IMR-90 (cell line): ENCODE measurements at regions not wholly inside any gene's neighbourhood (a gene's known extent, or its start where the extent isn't known, plus 50 kb on each side); places are given as distances from the start of the nearest gene placed in this dataset.
A peak's percentile ranks its signal among the peaks of the same experiment; 100 is the strongest.

Experiments used
- ATAC-seq: fragments of 200-7000 bp; cut with Tn5 transposase; 2 replicates; pipeline ENCODE4 v1.9.1; 2020; ENCODE audit warnings: low read depth, mild to moderate bottlenecking, moderate library complexity
- BruUV-seq: library from RNA; stranded (reverse); fragments of 400-500 nt; replicated peaks from 2 replicates; lab custom pipeline; 2021; lab: Mats Ljungman, UMichigan
- CTCF ChIA-PET: fragments of 300-600 bp; formaldehyde crosslinking; extraction: SDS; loops from one replicate; lab custom pipeline; 2021; ENCODE audit warnings: antibody characterized with exemption; lab: Yijun Ruan, JAX
- POLR2A ChIA-PET: fragments of 300-600 bp; sonication (Branson Sonifier 250); formaldehyde crosslinking; loops from one replicate; lab custom pipeline; 2022; ENCODE audit warnings: antibody characterized with exemption; ENCODE audit not compliant: unreplicated experiment; lab: Charles Lee
- DNase-seq: peaks from one replicate; pipeline ENCODE4 v3.0.0; 2013
- H2AFZ ChIP-seq: replicated peaks from 2 replicates; pipeline ENCODE3; 2013; ENCODE audit warnings: low read length, mild to moderate bottlenecking; ENCODE audit not compliant: poor library complexity
- H2AK5ac ChIP-seq: 2 replicates; pipeline ENCODE4 v1.6.1; 2013; ENCODE audit warnings: low read depth, low read length, inconsistent platforms
- H2AK9ac ChIP-seq: replicated peaks from 2 replicates; pipeline ENCODE3; 2013; ENCODE audit warnings: mild to moderate bottlenecking, low read depth, low read length, moderate library complexity; ENCODE audit not compliant: poor library complexity
- H2BK120ac ChIP-seq: 2 replicates; pipeline ENCODE4 v1.6.1; 2013; ENCODE audit warnings: low read depth, low read length, inconsistent platforms
- H2BK15ac ChIP-seq: 3 replicates; pipeline ENCODE4 v1.6.1; 2013; ENCODE audit warnings: low read depth, low read length, inconsistent platforms
- H2BK20ac ChIP-seq: 2 replicates; pipeline ENCODE4 v1.6.1; 2013; ENCODE audit warnings: low read depth, mild to moderate bottlenecking, inconsistent platforms, low read length, moderate library complexity
- H2BK5ac ChIP-seq: 2 replicates; pipeline ENCODE4 v1.6.1; 2013; ENCODE audit warnings: mild to moderate bottlenecking, low read depth, low read length, inconsistent platforms; ENCODE audit not compliant: poor library complexity, severe bottlenecking
- H3K14ac ChIP-seq: replicated peaks from 2 replicates; pipeline ENCODE4 v1.6.1; 2013; ENCODE audit warnings: low read depth, low read length, inconsistent platforms
- H3K18ac ChIP-seq: 2 replicates; pipeline ENCODE4 v1.6.1; 2013; ENCODE audit warnings: low read depth, low read length, control low read depth
- H3K23ac ChIP-seq: 2 replicates; pipeline ENCODE4 v1.6.1; 2013; ENCODE audit warnings: low read depth, low read length, inconsistent platforms
- H3K27ac ChIP-seq: 2 replicates; pipeline ENCODE4 v1.5.1; 2013; ENCODE audit warnings: mild to moderate bottlenecking, control low read depth, low read length; ENCODE audit not compliant: insufficient read depth
- H3K27me3 ChIP-seq: 2 replicates; pipeline ENCODE4 v1.6.1; 2013; ENCODE audit warnings: low read length; ENCODE audit not compliant: control insufficient read depth, insufficient read depth
- H3K36me3 ChIP-seq: 2 replicates; pipeline ENCODE4 v1.6.1; 2013; ENCODE audit warnings: low read length, mixed read lengths; ENCODE audit not compliant: control insufficient read depth, insufficient read depth
- H3K4ac ChIP-seq: 2 replicates; pipeline ENCODE4 v1.6.1; 2013; ENCODE audit warnings: low read depth, low read length, inconsistent platforms
- H3K4me1 ChIP-seq: 2 replicates; pipeline ENCODE4 v1.6.1; 2013; ENCODE audit warnings: low read length, mixed read lengths; ENCODE audit not compliant: control insufficient read depth, insufficient read depth
- H3K4me2 ChIP-seq: 2 replicates; pipeline ENCODE4 v1.6.1; 2013; ENCODE audit warnings: low read depth, mild to moderate bottlenecking, control low read depth, low read length, moderate library complexity
- H3K4me3 ChIP-seq: 2 replicates; pipeline ENCODE4 v1.5.1; 2013; ENCODE audit warnings: low read depth, mild to moderate bottlenecking, control low read depth, low read length, moderate library complexity; ENCODE audit not compliant: insufficient read depth
- H3K56ac ChIP-seq: 2 replicates; pipeline ENCODE4 v1.6.1; 2013; ENCODE audit warnings: low read length, inconsistent platforms; ENCODE audit not compliant: insufficient read depth; ENCODE audit errors: extremely low read depth
- H3K79me1 ChIP-seq, 2 experiments: 2 replicates each; pipeline ENCODE4 v1.6.1; 2013; ENCODE audit warnings: low read length in 2 of 2, inconsistent platforms in 1 of 2, low read depth in 1 of 2
- H3K9ac ChIP-seq: 2 replicates; pipeline ENCODE4 v1.6.1; 2013; ENCODE audit warnings: low read depth, low read length, control low read depth
- H3K9me1 ChIP-seq: 2 replicates; pipeline ENCODE4 v1.6.1; 2013; ENCODE audit warnings: low read length, inconsistent platforms; ENCODE audit not compliant: insufficient read depth
- H3K9me3 ChIP-seq: 2 replicates; pipeline ENCODE4 v1.6.1; 2013; ENCODE audit warnings: low read length; ENCODE audit not compliant: control insufficient read depth, insufficient read depth
- H4K20me1 ChIP-seq: 2 replicates; pipeline ENCODE4 v1.6.1; 2013; ENCODE audit warnings: low read length, inconsistent platforms; ENCODE audit not compliant: insufficient read depth
- H4K5ac ChIP-seq: 2 replicates; pipeline ENCODE4 v1.6.1; 2013; ENCODE audit warnings: mild to moderate bottlenecking, low read depth, low read length, control low read depth
- H4K8ac ChIP-seq, 2 experiments: 2 replicates each; pipeline ENCODE4 v1.6.1; 2013; ENCODE audit warnings: low read depth in 2 of 2, low read length in 2 of 2, control low read depth in 1 of 2, inconsistent platforms in 1 of 2
- H4K91ac ChIP-seq: 2 replicates; pipeline ENCODE4 v1.6.1; 2013; ENCODE audit warnings: low read depth, low read length, inconsistent platforms; ENCODE audit not compliant: insufficient read depth
- MAFK ChIP-seq: IDR thresholded peaks from 2 replicates; pipeline ENCODE4 v1.6.1; 2012; ENCODE audit warnings: low read depth, low read length, improper control_type of control experiment
- MXI1 ChIP-seq: IDR thresholded peaks from 2 replicates; pipeline ENCODE4 v1.6.1; 2012; ENCODE audit warnings: low read depth, mild to moderate bottlenecking, low read length, moderate library complexity, borderline replicate concordance
- NFE2L2 ChIP-seq: fragments of 150-350 bp; IDR thresholded peaks from 2 replicates; pipeline ENCODE4 v1.6.1; 2016; ENCODE audit warnings: low read depth, mild to moderate bottlenecking, low read length
- POLR2A ChIP-seq: IDR thresholded peaks from 2 replicates; pipeline ENCODE4 v1.6.1; 2012; ENCODE audit warnings: mild to moderate bottlenecking, low read depth, low read length
- RFX5 ChIP-seq: IDR thresholded peaks from 2 replicates; pipeline ENCODE4 v1.8.0; 2012; ENCODE audit warnings: low read depth, mild to moderate bottlenecking, low read length, moderate library complexity
- SMC3 ChIP-seq: fragments of 150-350 bp; IDR thresholded peaks from 2 replicates; pipeline ENCODE4 v1.6.1; 2016; ENCODE audit warnings: low read depth, mild to moderate bottlenecking, antibody characterized with exemption, low read length, moderate library complexity
- WGBS, 2 experiments: methylation state at CpG; one replicate each; pipeline versions ENCODE4 v1.1.5 to v1.1.7; 2013; ENCODE audit warnings: missing lambda C conversion rate in 2 of 2; ENCODE audit not compliant: insufficient read length in 1 of 2; ENCODE audit errors: extremely low coverage in 2 of 2; 5-methylcytosine and 5-hydroxymethylcytosine counted together
- dilution Hi-C: fragments of 300-500 bp; cut with HindIII; formaldehyde crosslinking; loops from one replicate; pipeline ENCODE4 v1.14.3; 2018; ENCODE audit warnings: low sequenced_read_pairs; ENCODE audit not compliant: unreplicated experiment
- in situ Hi-C: fragments of 300-500 bp; cut with MboI; formaldehyde crosslinking; loops from 3 replicates; pipeline ENCODE4 v1.14.3; 2019; ENCODE audit warnings: low sequenced_read_pairs, inconsistent platforms, mixed read lengths
- intact Hi-C: fragments of 100-400 bp; cut with micrococcal nuclease; formaldehyde crosslinking; loops from 2 replicates; pipeline ENCODE4 v1.10.0; 2022
- TF ChIP-seq, protein P1 (sequence below): conservative IDR thresholded peaks from 2 replicates; pipeline ENCODE4 v1.5.1; 2012; ENCODE audit warnings: mild to moderate bottlenecking, low read depth, low read length, improper control_type of control experiment
- TF ChIP-seq, protein P2 (sequence below): fragments of 150-350 bp; IDR thresholded peaks from 2 replicates; pipeline ENCODE4 v1.6.1; 2016; ENCODE audit warnings: low read depth, mild to moderate bottlenecking, low read length, moderate library complexity, borderline replicate concordance
- TF ChIP-seq, protein P3 (sequence below): fragments of 150-350 bp; IDR thresholded peaks from 2 replicates; pipeline ENCODE4 v1.6.1; 2017; ENCODE audit warnings: mild to moderate bottlenecking, antibody characterized with exemption, low read length, low read depth

DNA sequence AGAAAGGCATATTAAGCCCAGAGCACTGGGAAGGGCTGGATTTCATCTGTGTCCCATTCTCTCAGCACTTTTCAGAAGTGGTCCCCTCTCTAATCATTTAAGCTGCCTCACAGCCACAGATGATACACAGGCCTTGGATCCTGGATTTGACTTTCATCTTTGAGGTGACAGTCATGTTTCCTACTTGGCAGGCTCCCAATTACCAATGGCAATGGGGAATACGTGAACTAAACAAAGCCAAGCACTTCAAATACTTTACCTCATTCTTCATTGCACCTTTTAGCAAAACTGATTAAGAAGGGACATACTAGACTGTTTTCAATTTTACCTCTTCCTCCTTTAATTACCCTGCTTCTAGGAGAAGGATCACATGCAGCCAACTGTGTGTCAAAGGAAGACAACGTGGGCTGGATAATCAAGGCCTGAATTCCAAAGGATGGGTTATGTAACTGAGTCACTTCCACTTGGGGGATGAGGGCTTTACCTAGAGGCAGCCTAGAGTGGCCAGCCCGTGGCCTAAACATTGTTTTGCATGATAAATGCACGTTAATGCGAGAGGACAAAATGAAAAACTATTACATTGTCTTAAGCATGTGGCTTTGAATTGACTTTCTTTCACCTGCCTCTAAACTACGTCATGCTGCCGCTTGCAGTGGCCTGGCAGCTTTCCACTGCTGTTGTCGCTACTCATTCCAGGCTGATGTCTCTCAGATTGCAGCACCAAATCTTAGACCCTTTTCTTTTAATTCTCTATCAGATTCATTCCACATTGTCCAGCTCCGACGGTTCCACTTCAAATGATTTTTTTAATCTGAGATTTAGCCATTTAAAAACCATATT is 95.0 kb downstream of the KCTD12 start:
- H2AFZ ChIP-seq, result no peak overlapping the region
- no peak overlapping the region; the same call in 1 of the 2 replicates for H3K4ac ChIP-seq
- TF ChIP-seq SMC3, result no peak
- no peak for TF ChIP-seq RFX5
- no peak for TF ChIP-seq MAFK
- TF ChIP-seq POLR2A, result no peak
- TF ChIP-seq NFE2L2, result no peak
- TF ChIP-seq, protein P1, sequence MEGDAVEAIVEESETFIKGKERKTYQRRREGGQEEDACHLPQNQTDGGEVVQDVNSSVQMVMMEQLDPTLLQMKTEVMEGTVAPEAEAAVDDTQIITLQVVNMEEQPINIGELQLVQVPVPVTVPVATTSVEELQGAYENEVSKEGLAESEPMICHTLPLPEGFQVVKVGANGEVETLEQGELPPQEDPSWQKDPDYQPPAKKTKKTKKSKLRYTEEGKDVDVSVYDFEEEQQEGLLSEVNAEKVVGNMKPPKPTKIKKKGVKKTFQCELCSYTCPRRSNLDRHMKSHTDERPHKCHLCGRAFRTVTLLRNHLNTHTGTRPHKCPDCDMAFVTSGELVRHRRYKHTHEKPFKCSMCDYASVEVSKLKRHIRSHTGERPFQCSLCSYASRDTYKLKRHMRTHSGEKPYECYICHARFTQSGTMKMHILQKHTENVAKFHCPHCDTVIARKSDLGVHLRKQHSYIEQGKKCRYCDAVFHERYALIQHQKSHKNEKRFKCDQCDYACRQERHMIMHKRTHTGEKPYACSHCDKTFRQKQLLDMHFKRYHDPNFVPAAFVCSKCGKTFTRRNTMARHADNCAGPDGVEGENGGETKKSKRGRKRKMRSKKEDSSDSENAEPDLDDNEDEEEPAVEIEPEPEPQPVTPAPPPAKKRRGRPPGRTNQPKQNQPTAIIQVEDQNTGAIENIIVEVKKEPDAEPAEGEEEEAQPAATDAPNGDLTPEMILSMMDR, result no peak
- no peak for TF ChIP-seq MXI1
- TF ChIP-seq, protein P2, sequence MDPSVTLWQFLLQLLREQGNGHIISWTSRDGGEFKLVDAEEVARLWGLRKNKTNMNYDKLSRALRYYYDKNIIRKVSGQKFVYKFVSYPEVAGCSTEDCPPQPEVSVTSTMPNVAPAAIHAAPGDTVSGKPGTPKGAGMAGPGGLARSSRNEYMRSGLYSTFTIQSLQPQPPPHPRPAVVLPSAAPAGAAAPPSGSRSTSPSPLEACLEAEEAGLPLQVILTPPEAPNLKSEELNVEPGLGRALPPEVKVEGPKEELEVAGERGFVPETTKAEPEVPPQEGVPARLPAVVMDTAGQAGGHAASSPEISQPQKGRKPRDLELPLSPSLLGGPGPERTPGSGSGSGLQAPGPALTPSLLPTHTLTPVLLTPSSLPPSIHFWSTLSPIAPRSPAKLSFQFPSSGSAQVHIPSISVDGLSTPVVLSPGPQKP, result no peak
- TF ChIP-seq, protein P3, sequence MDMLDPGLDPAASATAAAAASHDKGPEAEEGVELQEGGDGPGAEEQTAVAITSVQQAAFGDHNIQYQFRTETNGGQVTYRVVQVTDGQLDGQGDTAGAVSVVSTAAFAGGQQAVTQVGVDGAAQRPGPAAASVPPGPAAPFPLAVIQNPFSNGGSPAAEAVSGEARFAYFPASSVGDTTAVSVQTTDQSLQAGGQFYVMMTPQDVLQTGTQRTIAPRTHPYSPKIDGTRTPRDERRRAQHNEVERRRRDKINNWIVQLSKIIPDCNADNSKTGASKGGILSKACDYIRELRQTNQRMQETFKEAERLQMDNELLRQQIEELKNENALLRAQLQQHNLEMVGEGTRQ, result no peak
- H3K9me3 ChIP-seq, result no peaks in the 10 kb centered on the region
- H2BK20ac ChIP-seq, result no peak overlapping the region
- 0 out of 2 replicates have a peak overlapping the region, but pooled peaks have one; percentile 25 for H3K14ac ChIP-seq
- no peaks in the 10 kb centered on the region for H3K27me3 ChIP-seq
- H2BK5ac ChIP-seq, result no peak overlapping the region
- no TSS peak for BruUV-seq
- H2BK120ac ChIP-seq, result no peak overlapping the region
- H3K9me1 ChIP-seq, result no peaks in the 10 kb centered on the region; the same call in 1 of the 2 replicates
- H2AK9ac ChIP-seq, result no peak overlapping the region
- H3K9ac ChIP-seq, result no peak overlapping the region
- POLR2A ChIA-PET, result no interaction called here
- H2AK5ac ChIP-seq, result no peak overlapping the region
- DNase-seq (no peak), ATAC-seq (no peak)
- H3K4me3 ChIP-seq, result no peak overlapping the region
- H2BK15ac ChIP-seq, result no peak overlapping the region
- H4K8ac ChIP-seq, result no peak overlapping the region
- in situ Hi-C loops (no loop called here), intact Hi-C loops (no loop called here), dilution Hi-C loops (no loop called here)
- no peak overlapping the region for H3K18ac ChIP-seq
- peaks cover 2% of the 10 kb centered on the region; the same call in 1 of the 2 replicates for H3K4me1 ChIP-seq
- no peak overlapping the region for H3K4me2 ChIP-seq
- H3K23ac ChIP-seq, result no peak overlapping the region
- H3K79me1 ChIP-seq, result no peaks in the 10 kb centered on the region
- no peaks in the 10 kb centered on the region for H3K36me3 ChIP-seq
- 78% methylated on average over 6 of the region's 10 CpGs; no CpG with 5 or more reads in 1 of the 2 experiments for WGBS, 2 experiments
- CTCF ChIA-PET, result no interaction called here
- H4K5ac ChIP-seq, result no peak overlapping the region
- no peak overlapping the region for H4K91ac ChIP-seq
- H3K56ac ChIP-seq, result no peak overlapping the region
- H4K20me1 ChIP-seq, result no peaks in the 10 kb centered on the region
- no peak overlapping the region for H3K27ac ChIP-seq
